ENCODE measurements at regions not wholly inside any gene's neighbourhood (a gene's known extent, or its start where the extent isn't known, plus 50 kb on each side); places are given as distances from the start of the nearest gene placed in this dataset.

DNA sequence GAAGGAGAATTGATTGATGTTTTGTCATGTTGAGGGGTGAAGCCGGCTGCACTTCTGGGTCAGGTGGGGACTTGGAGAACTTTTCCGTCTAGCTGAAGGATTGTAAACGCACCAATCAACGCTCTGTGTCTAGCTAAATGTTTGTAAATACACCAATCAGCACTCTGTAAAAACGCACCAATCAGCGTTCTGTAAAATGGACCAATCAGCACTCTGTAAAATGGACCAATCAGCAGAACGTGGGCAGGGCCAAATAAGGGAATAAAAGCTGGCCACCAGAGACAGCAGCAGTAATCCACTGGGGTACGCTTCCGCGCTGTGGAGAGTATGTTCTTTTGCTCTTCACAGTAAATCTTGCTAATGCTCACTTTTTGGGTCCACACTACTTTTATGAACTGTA lies 384.1 kb downstream of the FOXG1 start:
- ATAC-seq (ENCODE audit: low read depth) (no peak), DNase-seq (no peak)
- H3K4me3 ChIP-seq (ENCODE audit: control extremely low read depth in 1 of 5, extremely low read depth in 1 of 5, insufficient read depth in 1 of 5, low read depth in 2 of 5, low read length in 4 of 5), result no peak overlapping the region
- Mint-ChIP-seq H3K9me3 (ENCODE audit: insufficient read depth) (peaks cover 10% of the 10 kb centered on the region), H3K27me3 (no peaks in the 10 kb centered on the region), H3K27ac (no peak overlapping the region), H3K4me3 (no peak overlapping the region), H3K4me1 (no peaks in the 10 kb centered on the region)
- ChIA-PET POLR2A (no interaction called here), CTCF (no interaction called here)
- no peaks in the 10 kb centered on the region for H4K20me1 ChIP-seq (ENCODE audit: control insufficient read depth, insufficient read depth, low read length, poor library complexity, severe bottlenecking)
- no peak overlapping the region for H3K27ac ChIP-seq (ENCODE audit: low read length in 2 of 2)
- H3K4me1 ChIP-seq (ENCODE audit: control insufficient read depth in 2 of 2, insufficient read depth in 2 of 2, low read length in 2 of 2), result no peaks in the 10 kb centered on the region
- H3K4me2 ChIP-seq (replicated peaks; ENCODE audit: low read depth, low read length, poor library complexity, severe bottlenecking), result no peak overlapping the region
- H3K9me3 ChIP-seq (ENCODE audit: control extremely low read depth in 1 of 3, control insufficient read depth in 2 of 3, insufficient read depth in 1 of 3, low read length in 2 of 3), result peaks cover 0 to 4% (median 0%) of the 10 kb centered on the region in 3 donors
- H3K27me3 ChIP-seq (replicated peaks in 1 of 4; ENCODE audit: control extremely low read depth in 1 of 4, control insufficient read depth in 3 of 4, insufficient read depth in 4 of 4, low read length in 3 of 4), result no peaks in the 10 kb centered on the region
- no peak overlapping the region for H2AFZ ChIP-seq (ENCODE audit: insufficient read depth, low read depth, low read length, poor library complexity, severe bottlenecking)
- 87% methylated on average over 9 of the region's 10 CpGs for WGBS (ENCODE audit: insufficient coverage)
- intact Hi-C loops (cut with micrococcal nuclease), result no loop called here
- H3K9ac ChIP-seq (ENCODE audit: low read length), result no peak overlapping the region
- no peaks in the 10 kb centered on the region for H3K36me3 ChIP-seq (replicated peaks in 1 of 2; ENCODE audit: control extremely low read depth in 1 of 2, control insufficient read depth in 1 of 2, extremely low read depth in 1 of 2, insufficient read depth in 2 of 2, low read length in 1 of 2)
- no peaks in the 10 kb centered on the region for H3K79me2 ChIP-seq (ENCODE audit: control insufficient read depth, insufficient read depth, low read length)
- TF ChIP-seq, protein P1, sequence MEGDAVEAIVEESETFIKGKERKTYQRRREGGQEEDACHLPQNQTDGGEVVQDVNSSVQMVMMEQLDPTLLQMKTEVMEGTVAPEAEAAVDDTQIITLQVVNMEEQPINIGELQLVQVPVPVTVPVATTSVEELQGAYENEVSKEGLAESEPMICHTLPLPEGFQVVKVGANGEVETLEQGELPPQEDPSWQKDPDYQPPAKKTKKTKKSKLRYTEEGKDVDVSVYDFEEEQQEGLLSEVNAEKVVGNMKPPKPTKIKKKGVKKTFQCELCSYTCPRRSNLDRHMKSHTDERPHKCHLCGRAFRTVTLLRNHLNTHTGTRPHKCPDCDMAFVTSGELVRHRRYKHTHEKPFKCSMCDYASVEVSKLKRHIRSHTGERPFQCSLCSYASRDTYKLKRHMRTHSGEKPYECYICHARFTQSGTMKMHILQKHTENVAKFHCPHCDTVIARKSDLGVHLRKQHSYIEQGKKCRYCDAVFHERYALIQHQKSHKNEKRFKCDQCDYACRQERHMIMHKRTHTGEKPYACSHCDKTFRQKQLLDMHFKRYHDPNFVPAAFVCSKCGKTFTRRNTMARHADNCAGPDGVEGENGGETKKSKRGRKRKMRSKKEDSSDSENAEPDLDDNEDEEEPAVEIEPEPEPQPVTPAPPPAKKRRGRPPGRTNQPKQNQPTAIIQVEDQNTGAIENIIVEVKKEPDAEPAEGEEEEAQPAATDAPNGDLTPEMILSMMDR (IDR thresholded peaks at IDR 0.05), result no peak
- no peak for TF ChIP-seq EZH2 (IDR thresholded peaks at IDR 0.05; ENCODE audit: borderline replicate concordance, insufficient read depth, low read depth, low read length, poor library complexity, severe bottlenecking)

DNA sequence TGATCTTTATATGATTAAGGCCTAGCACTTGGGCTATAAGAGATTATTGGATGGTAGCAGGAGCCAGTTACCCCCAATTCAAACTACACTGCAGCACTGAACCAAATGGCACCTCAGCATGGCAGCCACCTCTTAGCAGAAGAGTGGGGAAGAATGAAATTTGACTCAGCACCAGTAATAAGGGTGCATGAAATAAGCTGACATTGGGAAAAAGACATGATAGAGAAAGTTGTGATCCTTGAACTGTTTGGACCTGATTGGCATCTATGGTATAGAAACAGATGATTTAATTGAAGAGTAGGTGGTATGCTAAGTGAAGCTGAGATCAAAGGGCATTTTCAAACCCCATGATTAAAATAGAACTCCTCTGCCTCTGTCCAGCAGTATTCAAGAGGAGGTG lies 389.5 kb downstream of the FOXG1 start:
- H3K4me1 ChIP-seq (ENCODE audit: control insufficient read depth in 2 of 2, insufficient read depth in 2 of 2, low read length in 2 of 2), result no peaks in the 10 kb centered on the region
- ATAC-seq (ENCODE audit: low read depth), result no peak
- no peaks in the 10 kb centered on the region for H3K27me3 Mint-ChIP-seq
- TF ChIP-seq EZH2 (IDR thresholded peaks at IDR 0.05; ENCODE audit: borderline replicate concordance, insufficient read depth, low read depth, low read length, poor library complexity, severe bottlenecking), result no peak
- TF ChIP-seq, protein P1 (IDR thresholded peaks at IDR 0.05), result no peak
- H3K9me3 ChIP-seq (ENCODE audit: control extremely low read depth in 1 of 3, control insufficient read depth in 2 of 3, insufficient read depth in 1 of 3, low read length in 2 of 3), result peaks cover 0 to 4% (median 0%) of the 10 kb centered on the region in 3 donors
- no peaks in the 10 kb centered on the region for H3K79me2 ChIP-seq (ENCODE audit: control insufficient read depth, insufficient read depth, low read length)
- intact Hi-C loops (cut with micrococcal nuclease), result no loop called here
- H4K20me1 ChIP-seq (ENCODE audit: control insufficient read depth, insufficient read depth, low read length, poor library complexity, severe bottlenecking), result no peaks in the 10 kb centered on the region
- no peak overlapping the region for H3K4me3 ChIP-seq (ENCODE audit: control extremely low read depth in 1 of 5, extremely low read depth in 1 of 5, insufficient read depth in 1 of 5, low read depth in 2 of 5, low read length in 4 of 5)
- no peak overlapping the region for H3K9ac ChIP-seq (ENCODE audit: low read length)
- peaks cover 6% of the 10 kb centered on the region for H3K9me3 Mint-ChIP-seq (ENCODE audit: insufficient read depth)
- CTCF ChIA-PET, result no interaction called here
- no peaks in the 10 kb centered on the region for H3K4me1 Mint-ChIP-seq
- no peaks in the 10 kb centered on the region for H3K36me3 ChIP-seq (replicated peaks in 1 of 2; ENCODE audit: control extremely low read depth in 1 of 2, control insufficient read depth in 1 of 2, extremely low read depth in 1 of 2, insufficient read depth in 2 of 2, low read length in 1 of 2)
- H3K27ac ChIP-seq (ENCODE audit: low read length in 2 of 2), result no peak overlapping the region
- H2AFZ ChIP-seq (ENCODE audit: insufficient read depth, low read depth, low read length, poor library complexity, severe bottlenecking), result no peak overlapping the region
- H3K27me3 ChIP-seq (replicated peaks in 1 of 4; ENCODE audit: control extremely low read depth in 1 of 4, control insufficient read depth in 3 of 4, insufficient read depth in 4 of 4, low read length in 3 of 4), result no peaks in the 10 kb centered on the region
- no peak overlapping the region for H3K27ac Mint-ChIP-seq
- POLR2A ChIA-PET, result no interaction called here
- no peak overlapping the region for H3K4me3 Mint-ChIP-seq
- H3K4me2 ChIP-seq (replicated peaks; ENCODE audit: low read depth, low read length, poor library complexity, severe bottlenecking), result no peak overlapping the region
- DNase-seq, result no peak

Measured in B cell (primary cell).